Fibroblast of pulmonary artery (primary cell): ENCODE measurements at regions not wholly inside any gene's neighbourhood (a gene's known extent, or its start where the extent isn't known, plus 50 kb on each side); places are given as distances from the start of the nearest gene placed in this dataset.

Experiments
- DNase-seq: peaks from one replicate; pipeline ENCODE4 v3.0.0-alpha.2; 2010; ENCODE audit warnings: low read depth
- H3K4me3 ChIP-seq: replicated peaks from 2 replicates; pipeline ENCODE4 v1.5.1; 2011; ENCODE audit warnings: low read depth, mild to moderate bottlenecking, control low read depth, low read length, moderate library complexity
- TF ChIP-seq, protein P1 (sequence below): IDR thresholded peaks from 2 replicates; pipeline ENCODE4 v1.5.1; 2011; ENCODE audit warnings: mild to moderate bottlenecking, control low read depth, low read length, inconsistent platforms; ENCODE audit errors: missing control alignments

DNA sequence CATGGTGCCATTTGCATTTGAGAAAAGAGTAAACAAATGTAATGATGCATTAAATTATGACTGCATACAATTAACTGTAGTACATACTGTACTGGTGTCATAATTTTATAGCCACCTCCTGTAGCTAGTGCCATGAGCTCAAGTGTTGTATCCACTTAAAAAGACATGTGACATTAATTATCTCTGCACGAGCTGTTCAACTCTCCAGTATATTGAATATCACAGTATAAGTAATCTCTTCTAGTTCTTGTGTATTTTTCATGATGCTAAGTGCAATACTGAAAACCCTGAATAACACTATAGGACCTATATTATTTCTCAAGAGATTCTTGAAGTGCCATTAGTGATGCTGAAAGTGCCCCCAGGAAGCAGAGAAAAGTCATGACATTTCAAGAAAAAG lies 387.3 kb downstream of the PCDH17 start:
- TF ChIP-seq, protein P1, sequence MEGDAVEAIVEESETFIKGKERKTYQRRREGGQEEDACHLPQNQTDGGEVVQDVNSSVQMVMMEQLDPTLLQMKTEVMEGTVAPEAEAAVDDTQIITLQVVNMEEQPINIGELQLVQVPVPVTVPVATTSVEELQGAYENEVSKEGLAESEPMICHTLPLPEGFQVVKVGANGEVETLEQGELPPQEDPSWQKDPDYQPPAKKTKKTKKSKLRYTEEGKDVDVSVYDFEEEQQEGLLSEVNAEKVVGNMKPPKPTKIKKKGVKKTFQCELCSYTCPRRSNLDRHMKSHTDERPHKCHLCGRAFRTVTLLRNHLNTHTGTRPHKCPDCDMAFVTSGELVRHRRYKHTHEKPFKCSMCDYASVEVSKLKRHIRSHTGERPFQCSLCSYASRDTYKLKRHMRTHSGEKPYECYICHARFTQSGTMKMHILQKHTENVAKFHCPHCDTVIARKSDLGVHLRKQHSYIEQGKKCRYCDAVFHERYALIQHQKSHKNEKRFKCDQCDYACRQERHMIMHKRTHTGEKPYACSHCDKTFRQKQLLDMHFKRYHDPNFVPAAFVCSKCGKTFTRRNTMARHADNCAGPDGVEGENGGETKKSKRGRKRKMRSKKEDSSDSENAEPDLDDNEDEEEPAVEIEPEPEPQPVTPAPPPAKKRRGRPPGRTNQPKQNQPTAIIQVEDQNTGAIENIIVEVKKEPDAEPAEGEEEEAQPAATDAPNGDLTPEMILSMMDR = no peak
- DNase-seq = no peak
- no peak overlapping the region for H3K4me3 ChIP-seq

DNA sequence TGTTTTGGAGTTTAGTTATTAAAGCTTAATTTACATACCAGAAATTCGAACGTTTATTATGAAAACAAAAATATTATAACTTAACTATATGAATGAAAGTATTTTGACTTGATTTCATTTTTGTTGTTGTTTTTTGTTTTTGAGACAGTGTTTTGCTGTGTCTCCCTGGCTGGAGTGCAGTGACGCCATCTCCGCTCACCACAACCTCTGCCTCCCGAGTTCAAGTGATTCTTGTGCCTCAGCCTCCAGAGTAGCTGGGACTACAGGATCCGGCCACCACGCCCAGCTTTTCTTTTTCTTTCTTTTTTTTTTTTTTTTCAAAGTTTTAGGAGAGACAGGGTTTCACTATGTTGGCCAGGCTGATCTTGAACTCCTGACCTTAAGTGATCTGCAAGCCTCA lies 392.6 kb downstream of the PCDH17 start:
- no peak for DNase-seq
- no peak overlapping the region for H3K4me3 ChIP-seq
- TF ChIP-seq, protein P1 = no peak

DNA sequence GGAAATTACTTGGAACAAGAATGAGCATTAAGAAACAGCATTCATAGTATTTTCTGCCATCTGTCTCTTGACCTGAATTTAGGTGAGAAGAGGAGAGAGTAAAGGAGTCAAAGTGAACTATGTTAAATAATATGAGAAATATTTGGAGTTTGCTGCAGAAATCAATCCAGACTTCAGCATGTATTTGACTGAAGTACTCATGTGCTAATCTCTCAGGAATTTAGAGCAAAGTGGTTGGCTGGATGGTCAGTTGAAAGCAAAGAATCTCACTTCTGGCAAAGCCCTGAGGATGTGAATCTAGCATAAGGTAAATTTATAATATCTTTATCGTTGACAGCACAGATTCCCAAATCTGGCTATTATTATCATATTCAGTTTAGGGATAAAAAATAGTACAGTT lies 394.3 kb downstream of the PCDH17 start:
- TF ChIP-seq, protein P1 = no peak
- no peak for DNase-seq
- no peak overlapping the region for H3K4me3 ChIP-seq

DNA sequence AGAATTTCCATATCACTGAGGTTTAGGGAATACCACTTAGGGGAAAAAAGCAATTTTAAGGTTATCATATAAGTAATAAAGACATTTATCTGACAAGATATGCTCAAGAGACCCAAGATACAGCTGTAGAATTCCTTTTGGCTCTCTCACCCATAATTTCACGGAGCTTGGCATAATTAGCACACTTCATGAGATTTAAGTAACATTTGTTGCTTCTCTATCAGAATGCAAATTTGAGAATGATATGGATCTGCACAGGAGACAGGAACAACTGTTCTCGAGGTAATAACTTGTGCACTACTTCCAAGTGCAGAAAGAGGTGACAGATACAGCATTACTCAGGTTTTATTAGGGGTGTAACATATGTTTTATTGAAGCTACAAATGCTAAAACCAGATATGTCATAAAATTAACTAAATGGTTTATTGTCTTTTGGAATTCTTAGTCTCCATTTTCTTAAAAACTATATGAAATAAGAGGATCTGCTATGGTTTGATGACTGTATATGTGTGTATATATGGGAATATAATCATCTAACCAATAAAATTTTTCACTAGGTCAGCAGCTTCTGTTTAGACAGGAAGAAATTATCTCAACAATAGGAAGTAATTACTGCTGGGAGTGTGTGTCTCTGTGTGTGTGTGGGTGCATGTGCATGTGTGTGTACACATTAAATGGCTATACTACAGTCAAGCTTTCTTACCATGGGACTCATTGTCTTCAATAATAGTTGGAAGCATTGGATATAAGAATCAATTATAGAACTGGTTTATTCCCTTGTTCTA lies 401.3 kb downstream of the PCDH17 start:
- DNase-seq = no peak
- H3K4me3 ChIP-seq = no peak overlapping the region
- TF ChIP-seq, protein P1 = no peak

DNA sequence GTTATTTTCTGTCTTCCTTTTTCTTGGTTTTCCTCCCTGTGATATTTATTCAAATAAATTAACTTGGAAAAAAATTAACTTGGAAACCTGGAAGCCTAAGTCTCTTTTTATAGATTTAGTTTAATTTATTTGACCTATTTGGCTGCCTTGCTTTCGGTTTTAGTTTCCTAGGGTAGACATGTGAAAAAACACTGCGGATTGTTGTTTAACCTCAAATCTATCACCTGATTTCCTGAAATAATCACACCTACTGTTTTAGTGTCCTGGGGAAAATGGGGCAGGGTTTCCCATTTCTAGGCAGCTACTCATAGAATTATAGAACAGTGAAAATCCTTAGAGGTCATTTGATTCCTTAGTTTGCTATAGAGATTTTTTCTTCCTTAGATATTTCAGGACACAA lies 412.4 kb downstream of the PCDH17 start:
- no peak for DNase-seq
- TF ChIP-seq, protein P1 = no peak
- no peak overlapping the region for H3K4me3 ChIP-seq

DNA sequence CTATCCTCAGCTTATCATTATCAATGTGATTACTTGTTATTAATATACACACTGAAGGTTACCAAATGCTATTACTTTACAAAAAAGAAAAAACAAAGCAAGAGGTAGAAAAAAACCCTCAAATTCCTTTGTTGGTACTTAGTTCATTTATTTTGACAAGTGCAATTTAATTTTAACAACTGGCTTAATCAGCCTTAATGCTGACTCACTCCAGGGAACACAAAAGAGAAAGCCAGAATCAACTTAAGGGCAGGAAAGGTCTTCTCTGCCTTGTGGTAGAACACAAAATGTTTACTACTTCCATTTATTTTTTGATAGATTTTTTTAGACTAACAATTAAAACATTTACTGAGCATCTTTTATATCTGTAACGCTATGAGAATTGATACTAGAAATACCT lies 417.1 kb downstream of the PCDH17 start:
- TF ChIP-seq, protein P1 = no peak
- DNase-seq = no peak
- H3K4me3 ChIP-seq = no peak overlapping the region

DNA sequence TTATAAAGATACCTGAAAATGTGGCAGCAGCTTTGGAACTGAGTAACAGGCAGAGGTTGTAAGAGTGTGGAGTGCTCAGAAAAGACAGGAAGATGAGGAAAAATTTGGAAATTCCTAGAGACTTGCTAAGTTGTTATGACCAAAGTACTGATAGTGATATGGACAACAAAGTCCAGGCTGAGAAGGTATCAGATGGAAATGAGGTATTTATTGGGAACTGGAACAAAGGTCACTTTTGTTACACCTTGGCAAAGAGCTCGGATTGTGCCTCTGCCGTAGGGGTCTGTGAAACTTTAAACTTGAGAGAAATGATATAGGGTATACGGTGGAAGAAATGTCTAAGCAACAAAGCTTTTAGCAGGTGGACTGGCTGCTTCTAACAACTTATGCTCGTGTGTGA lies 419.9 kb downstream of the PCDH17 start:
- TF ChIP-seq, protein P1 = no peak

More for the DNA sequence above, 419.9 kb downstream of the PCDH17 start:
- DNase-seq = no peak
- no peak overlapping the region for H3K4me3 ChIP-seq
